SK-N-SH (cell line): ENCODE measurements at regions not wholly inside any gene's neighbourhood (a gene's known extent, or its start where the extent isn't known, plus 50 kb on each side); places are given as distances from the start of the nearest gene placed in this dataset.
"Not testable (repeated sequence)": the region's sequence is repeated elsewhere in the genome, so short reads cannot be mapped to it uniquely, and the experiment has no call there.

ENCODE experiments used
- CTCF ChIA-PET: fragments of 300-600, 350-600 bp; formaldehyde crosslinking; extraction: SDS; loops from one replicate; lab custom pipeline; 2021; lab: Yijun Ruan, JAX
- POLR2A ChIA-PET: fragments of 350-600 bp; sonication (Branson Sonifier 250); formaldehyde crosslinking; extraction: SDS; loops from one replicate; lab custom pipeline; 2020; ENCODE audit warnings: antibody characterized with exemption, inconsistent platforms; lab: Yijun Ruan, JAX
- DNase-seq: peaks from one replicate; pipeline ENCODE4 v3.0.0; 2012
- H2AFZ ChIP-seq: fragments of 200-600 bp; sonication (generic); 2 replicates; pipeline ENCODE4 v1.8.1; 2016; ENCODE audit warnings: antibody characterized with exemption, mild to moderate bottlenecking, low read depth
- H3F3A ChIP-seq: fragments of 200-600 bp; sonication (generic); replicated peaks from 2 replicates; pipeline ENCODE3; 2016; ENCODE audit warnings: antibody characterized with exemption, mild to moderate bottlenecking; ENCODE audit not compliant: insufficient read depth
- H3K27ac ChIP-seq, 2 experiments: fragments of 200-500 bp in 1 of 2; fragments of 200-600 bp in 1 of 2; sonication (Bioruptor generic) in 1 of 2; sonication (generic), shearing (Covaris generic) in 1 of 2; 2 replicates each; pipeline versions ENCODE4 v1.5.1 to v1.6.1; 2014 to 2016; ENCODE audit warnings: low read depth in 2 of 2, inconsistent platforms in 1 of 2, low read length in 1 of 2, mild to moderate bottlenecking in 1 of 2, mixed read lengths in 1 of 2
- H3K27me3 ChIP-seq: fragments of 200-600 bp; sonication (generic), shearing (Covaris generic); 2 replicates; pipeline ENCODE4 v1.6.1; 2016; ENCODE audit warnings: mixed run types; ENCODE audit not compliant: insufficient read depth
- H3K36me3 ChIP-seq, 2 experiments: fragments of 200-500 bp in 1 of 2; fragments of 200-600 bp in 1 of 2; sonication (Bioruptor generic) in 1 of 2; sonication (generic) in 1 of 2; replicated peaks in 1 of 2; 2 replicates each; pipeline versions ENCODE3 to v1.5.1; 2014 to 2016; ENCODE audit warnings: low read length in 1 of 2, mild to moderate bottlenecking in 1 of 2; ENCODE audit not compliant: insufficient read depth in 2 of 2, control insufficient read depth in 1 of 2
- H3K4me1 ChIP-seq, 2 experiments: fragments of 200-500 bp in 1 of 2; fragments of 200-600 bp in 1 of 2; sonication (Bioruptor generic) in 1 of 2; sonication (generic), shearing (Covaris generic) in 1 of 2; 2 replicates each; pipeline versions ENCODE4 v1.5.1 to v1.6.1; 2014 to 2016; ENCODE audit warnings: low read depth in 1 of 2, low read length in 1 of 2, mixed run types in 1 of 2; ENCODE audit not compliant: insufficient read depth in 2 of 2, control insufficient read depth in 1 of 2
- H3K4me2 ChIP-seq: fragments of 200-600 bp; sonication (generic), shearing (Covaris generic); 2 replicates; pipeline ENCODE4 v1.6.1; 2017; ENCODE audit warnings: mixed run types
- H3K4me3 ChIP-seq, 2 experiments: fragments of 200-500 bp in 1 of 2; fragments of 200-600 bp in 1 of 2; sonication (Bioruptor generic) in 1 of 2; sonication (generic), shearing (Covaris generic) in 1 of 2; 2 replicates each; pipeline versions ENCODE4 v1.5.1 to v1.8.1; 2014 to 2016; ENCODE audit warnings: low read depth in 2 of 2, inconsistent platforms in 1 of 2, low read length in 1 of 2, mild to moderate bottlenecking in 1 of 2, mixed read lengths in 1 of 2, moderate library complexity in 1 of 2
- H3K79me2 ChIP-seq: fragments of 200-600 bp; sonication (generic); 2 replicates; pipeline ENCODE4 v1.8.1; 2017; ENCODE audit warnings: mild to moderate bottlenecking; ENCODE audit not compliant: insufficient read depth
- H3K9ac ChIP-seq: fragments of 200-600 bp; sonication (generic); 2 replicates; pipeline ENCODE4 v1.6.1; 2017; ENCODE audit warnings: mixed run types
- H3K9me2 ChIP-seq: fragments of 200-600 bp; sonication (generic); 2 replicates; pipeline ENCODE4 v1.6.1; 2017; ENCODE audit warnings: mixed run types
- H3K9me3 ChIP-seq: fragments of 200-600 bp; sonication (generic); 2 replicates; pipeline ENCODE4 v1.6.1; 2017; ENCODE audit warnings: mixed run types, mild to moderate bottlenecking, moderate library complexity
- H4K20me1 ChIP-seq: fragments of 200-600 bp; sonication (generic); 2 replicates; pipeline ENCODE4 v1.6.1; 2017; ENCODE audit warnings: mild to moderate bottlenecking, mixed run types; ENCODE audit not compliant: insufficient read depth
- CHD2 ChIP-seq: fragments of 150-350 bp; IDR thresholded peaks from 2 replicates; pipeline ENCODE4 v1.6.1; 2018; ENCODE audit warnings: low read length; ENCODE audit not compliant: partially characterized antibody
- CTCF ChIP-seq: fragments of 200-600 bp; sonication (generic); IDR thresholded peaks from 2 replicates; pipeline ENCODE4 v1.6.1; 2017; ENCODE audit warnings: antibody characterized with exemption, mild to moderate bottlenecking, moderate library complexity
- EP300 ChIP-seq, 2 experiments: IDR thresholded peaks; 2 replicates each; pipeline versions ENCODE4 v1.4.0 to v1.6.1; 2012; ENCODE audit warnings: borderline replicate concordance in 1 of 2, low read depth in 1 of 2, low read length in 1 of 2
- EZH2phosphoT487 ChIP-seq: fragments of 200-600 bp; sonication (generic); IDR thresholded peaks from 2 replicates; pipeline ENCODE4 v1.6.1; 2017; ENCODE audit warnings: low read depth, mixed run types, mild to moderate bottlenecking, antibody characterized with exemption, moderate library complexity, borderline replicate concordance
- FOXJ3 ChIP-seq: sonication (generic); formaldehyde crosslinking; IDR thresholded peaks from 2 replicates; pipeline ENCODE4 v1.5.1; 2020; ENCODE audit warnings: mild to moderate bottlenecking, missing genetic modification reagents
- GABPA ChIP-seq: IDR thresholded peaks from 2 replicates; pipeline ENCODE4 v1.4.0; 2012; ENCODE audit warnings: low read depth, mild to moderate bottlenecking
- GATA2 ChIP-seq: sonication (generic); formaldehyde crosslinking; IDR thresholded peaks from 2 replicates; pipeline ENCODE4 v1.5.0; 2020; ENCODE audit warnings: mild to moderate bottlenecking, missing genetic modification reagents
- MEF2A ChIP-seq: IDR thresholded peaks from 2 replicates; pipeline ENCODE4 v1.4.0; 2012; ENCODE audit warnings: low read depth, borderline replicate concordance
- MXI1 ChIP-seq: IDR thresholded peaks from 2 replicates; pipeline ENCODE4 v1.6.1; 2012; ENCODE audit warnings: mild to moderate bottlenecking, low read depth, low read length, improper control_type of control experiment
- NRF1 ChIP-seq: IDR thresholded peaks from 2 replicates; pipeline ENCODE4 v1.6.1; 2012; ENCODE audit warnings: low read depth, mild to moderate bottlenecking, low read length
- PBX3 ChIP-seq: IDR thresholded peaks from 2 replicates; pipeline ENCODE4; 2012
- RAD21 ChIP-seq: IDR thresholded peaks from 2 replicates; pipeline ENCODE4 v1.6.1; 2012; ENCODE audit warnings: mild to moderate bottlenecking, low read length
- RCOR1 ChIP-seq: fragments of 150-350 bp; IDR thresholded peaks from 2 replicates; pipeline ENCODE4 v1.6.1; 2017; ENCODE audit warnings: antibody characterized with exemption, low read length
- SIN3A ChIP-seq: IDR thresholded peaks from 2 replicates; pipeline ENCODE4 v1.6.1; 2012; ENCODE audit warnings: low read depth, mild to moderate bottlenecking, low read length, moderate library complexity, borderline replicate concordance
- TCF12 ChIP-seq: IDR thresholded peaks from 2 replicates; pipeline ENCODE4 v1.4.0; 2012
- WGBS: methylation state at CpG from one replicate; pipeline ENCODE4 v1.1.6; 2017; ENCODE audit warnings: low lambda C conversion rate; 5-methylcytosine and 5-hydroxymethylcytosine counted together
- TF ChIP-seq, protein P1 (sequence below): IDR thresholded peaks from 2 replicates; pipeline ENCODE4 v1.4.0; 2012; ENCODE audit warnings: low read depth, borderline replicate concordance

DNA sequence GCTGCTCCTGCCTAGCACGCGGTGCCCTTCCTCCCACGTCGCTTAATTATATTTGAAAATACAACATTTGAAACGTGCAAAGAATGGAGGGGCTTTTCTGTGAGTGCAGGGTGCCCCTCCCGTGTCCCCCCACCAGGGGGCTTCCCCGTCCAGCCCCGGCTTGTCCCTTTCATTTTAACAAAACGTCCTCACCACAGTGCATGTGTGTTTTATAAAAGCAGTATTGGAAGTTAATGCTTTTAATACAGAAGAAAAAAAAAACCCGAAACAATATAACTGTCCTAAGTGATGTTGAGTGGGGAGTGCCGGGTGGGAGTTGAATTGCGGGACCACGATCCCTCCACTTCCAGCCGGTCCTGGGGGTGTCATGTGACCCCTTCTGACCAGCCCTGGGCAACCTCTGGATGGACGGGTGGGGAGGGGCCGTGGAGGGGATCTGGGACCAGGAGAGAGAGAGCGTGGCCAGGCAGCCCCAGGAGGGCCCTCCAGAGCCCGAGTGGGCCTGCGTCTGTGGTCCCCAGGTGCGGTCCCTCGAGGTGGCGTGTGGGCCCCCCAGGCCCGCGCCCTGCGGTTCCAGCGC, 155.3 kb downstream of the TMEM121 start:
- H4K20me1 ChIP-seq, H3K9ac ChIP-seq, H3F3A ChIP-seq, H3K9me2 ChIP-seq, H3K4me3 ChIP-seq, H3K36me3 ChIP-seq, H2AFZ ChIP-seq, H3K4me2 ChIP-seq, DNase-seq, POLR2A ChIA-PET, CTCF ChIA-PET, H3K27ac ChIP-seq, H3K27me3 ChIP-seq, H3K9me3 ChIP-seq, H3K79me2 ChIP-seq, H3K4me1 ChIP-seq: not testable (repeated sequence)
- 60% methylated on average over 15 of the region's 26 CpGs for WGBS

DNA sequence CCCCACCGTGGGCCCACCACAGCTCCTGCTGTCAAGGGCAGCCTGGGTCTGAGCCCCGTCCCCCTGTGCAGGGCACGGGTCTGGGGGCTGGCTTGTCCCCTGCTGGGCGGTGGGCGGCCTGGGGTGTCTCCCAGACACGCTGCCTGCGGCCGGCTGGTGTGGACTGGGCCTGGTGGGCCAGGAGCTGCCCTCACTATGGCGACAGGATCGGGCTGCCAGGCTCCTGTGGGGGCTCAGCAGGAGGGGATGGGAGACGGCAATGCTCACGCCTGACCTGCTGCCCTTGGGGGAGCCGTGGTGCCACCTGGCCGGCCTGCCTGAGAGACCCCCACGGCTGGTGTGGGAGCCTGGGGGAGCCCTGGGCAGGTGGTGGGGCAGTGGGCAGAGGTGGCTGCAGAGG, 156.1 kb downstream of the TMEM121 start:
- H3K4me3 ChIP-seq, H3K79me2 ChIP-seq, CTCF ChIA-PET, POLR2A ChIA-PET, H3K36me3 ChIP-seq, H3K4me1 ChIP-seq, H3K9ac ChIP-seq, DNase-seq, H3K4me2 ChIP-seq, H4K20me1 ChIP-seq, H3K9me3 ChIP-seq, H2AFZ ChIP-seq, H3K27ac ChIP-seq, H3F3A ChIP-seq, H3K27me3 ChIP-seq, H3K9me2 ChIP-seq: not testable (repeated sequence)
- no CpG with 5 or more reads among the region's 15 CpGs for WGBS

GRCh38 chr14:105682956-105683570, 156.7 kb downstream of the TMEM121 start:
- ChIA-PET CTCF (no interaction called here), POLR2A (no interaction called here)
- no peaks in the 10 kb centered on the region for H4K20me1 ChIP-seq
- H3K36me3 ChIP-seq, result no peaks in the 10 kb centered on the region
- WGBS, result 60% methylated on average over 3 of the region's 5 CpGs
- H3K4me2 ChIP-seq, result no peak overlapping the region
- H3K9me2 ChIP-seq, result no peaks in the 10 kb centered on the region
- peaks cover 2% of the 10 kb centered on the region; the same call in 1 of the 2 replicates for H3K27me3 ChIP-seq
- no peak overlapping the region for H2AFZ ChIP-seq
- no peak for TF ChIP-seq EP300 (IDR thresholded peaks at IDR 0.05; ENCODE audit: borderline replicate concordance in 1 of 2, low read depth in 1 of 2, low read length in 1 of 2)
- no peak for TF ChIP-seq RAD21
- TF ChIP-seq SIN3A, result no peak
- no peak for TF ChIP-seq NRF1
- no peak for TF ChIP-seq GABPA
- TF ChIP-seq CTCF, result no peak
- no peak for TF ChIP-seq RCOR1
- no peak for TF ChIP-seq CHD2
- TF ChIP-seq GATA2 (CRISPR knock-in tag), result no peak
- TF ChIP-seq, protein P1, sequence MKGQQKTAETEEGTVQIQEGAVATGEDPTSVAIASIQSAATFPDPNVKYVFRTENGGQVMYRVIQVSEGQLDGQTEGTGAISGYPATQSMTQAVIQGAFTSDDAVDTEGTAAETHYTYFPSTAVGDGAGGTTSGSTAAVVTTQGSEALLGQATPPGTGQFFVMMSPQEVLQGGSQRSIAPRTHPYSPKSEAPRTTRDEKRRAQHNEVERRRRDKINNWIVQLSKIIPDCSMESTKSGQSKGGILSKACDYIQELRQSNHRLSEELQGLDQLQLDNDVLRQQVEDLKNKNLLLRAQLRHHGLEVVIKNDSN, result no peak
- TF ChIP-seq PBX3, result no peak
- TF ChIP-seq TCF12, result no peak
- TF ChIP-seq EZH2phosphoT487, result no peak
- TF ChIP-seq MXI1, result no peak
- no peak for TF ChIP-seq FOXJ3 (CRISPR knock-in tag)
- TF ChIP-seq MEF2A, result no peak
- H3F3A ChIP-seq, result no peaks in the 10 kb centered on the region
- H3K27ac ChIP-seq, result no peak overlapping the region
- no peak for DNase-seq
- no peaks in the 10 kb centered on the region; a peak in 1 of 4 replicates for H3K4me1 ChIP-seq
- H3K9me3 ChIP-seq, result no peaks in the 10 kb centered on the region
- no peak overlapping the region for H3K4me3 ChIP-seq
- H3K79me2 ChIP-seq, result no peaks in the 10 kb centered on the region
- H3K9ac ChIP-seq, result no peak overlapping the region
